Effector memory CD8-positive, alpha-beta T cell (primary cell): ENCODE measurements at regions not wholly inside any gene's neighbourhood (a gene's known extent, or its start where the extent isn't known, plus 50 kb on each side); places are given as distances from the start of the nearest gene placed in this dataset.

Source experiments
- ATAC-seq: fragments of 150-1000 bp; cut with Tn5 transposase; replicated peaks from 2 replicates; pipeline ENCODE4 v1.10.0; 2021; ENCODE audit warnings: mild to moderate bottlenecking, moderate library complexity
- DNase-seq, 3 experiments: peaks; one replicate each; pipeline ENCODE4 v3.0.0; 2021
- H3K27ac Mint-ChIP-seq, 2 donors: one replicate each; pipeline ENCODE4 v1.8.0; 2022; ENCODE audit warnings: mild to moderate bottlenecking in 2 of 2, mixed read lengths in 2 of 2, moderate library complexity in 2 of 2
- H3K27me3 Mint-ChIP-seq, 2 donors: one replicate each; pipeline ENCODE4 v1.8.0; 2022; ENCODE audit warnings: mixed read lengths in 2 of 2
- H3K36me3 Mint-ChIP-seq: one replicate; pipeline ENCODE4 v1.8.0; 2022; ENCODE audit warnings: mild to moderate bottlenecking, moderate library complexity, mixed read lengths; ENCODE audit not compliant: insufficient read depth
- H3K4me1 Mint-ChIP-seq, 2 donors: one replicate each; pipeline ENCODE4 v1.8.0; 2022; ENCODE audit warnings: low read depth in 2 of 2, mixed read lengths in 2 of 2
- H3K4me3 Mint-ChIP-seq, 2 donors: one replicate each; pipeline ENCODE4 v1.8.0; 2022; ENCODE audit warnings: mild to moderate bottlenecking in 2 of 2, mixed read lengths in 2 of 2, moderate library complexity in 2 of 2
- H3K9me3 Mint-ChIP-seq, 2 donors: one replicate each; pipeline ENCODE4 v1.8.0; 2022; ENCODE audit warnings: mixed read lengths in 2 of 2

DNA sequence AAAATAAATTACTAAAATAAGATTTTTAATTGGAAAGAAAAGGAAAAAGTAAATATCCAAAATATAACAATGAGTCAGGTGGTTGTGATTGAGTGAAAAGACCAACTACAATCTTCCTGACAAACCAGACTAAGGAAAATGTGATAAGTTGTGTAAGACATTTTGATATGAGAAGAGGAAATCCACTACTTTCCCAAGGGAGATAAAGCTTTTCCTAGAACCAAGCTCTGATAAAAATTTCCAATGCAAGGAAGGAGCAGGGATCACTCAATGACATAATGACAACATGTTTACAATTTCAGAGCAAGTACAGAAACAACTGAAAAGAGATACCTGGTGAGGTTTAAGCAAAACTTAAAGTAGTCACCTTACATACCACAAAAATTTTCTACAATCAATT lies 305.1 kb upstream of the RASGEF1B start:
- peaks cover 7 to 20% of the 10 kb centered on the region in 2 donors for H3K27me3 Mint-ChIP-seq
- no peaks in the 10 kb centered on the region for H3K4me1 Mint-ChIP-seq
- H3K36me3 Mint-ChIP-seq: peaks cover 4% of the 10 kb centered on the region
- H3K4me3 Mint-ChIP-seq: no peak overlapping the region
- no peaks in the 10 kb centered on the region for H3K9me3 Mint-ChIP-seq
- H3K27ac Mint-ChIP-seq: no peak overlapping the region
- ATAC-seq: no peak
- no peak for DNase-seq

DNA sequence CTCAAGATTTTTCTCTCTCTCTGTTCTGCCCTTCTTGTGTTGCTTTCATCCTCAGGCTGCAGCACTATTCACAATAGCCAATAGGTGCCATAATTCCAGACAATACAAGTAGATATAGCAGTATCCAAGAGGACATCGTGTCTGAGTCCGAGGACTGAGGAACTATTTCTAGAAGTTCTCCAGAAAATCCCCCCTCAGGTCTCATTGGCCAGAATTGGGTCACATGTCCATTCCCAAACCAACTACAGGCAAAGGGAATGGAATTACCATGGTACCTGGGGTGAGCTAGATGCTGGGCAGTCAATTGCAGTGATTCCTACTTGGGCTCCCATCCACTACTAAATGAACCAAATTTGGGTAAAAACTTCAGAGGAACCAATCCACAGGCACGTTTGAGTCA lies 301.9 kb upstream of the RASGEF1B start:
- H3K27ac Mint-ChIP-seq: no peak overlapping the region
- DNase-seq (no peak), ATAC-seq (no peak)
- H3K9me3 Mint-ChIP-seq: no peaks in the 10 kb centered on the region
- no peaks in the 10 kb centered on the region for H3K36me3 Mint-ChIP-seq
- no peak overlapping the region for H3K4me3 Mint-ChIP-seq
- no peaks in the 10 kb centered on the region for H3K4me1 Mint-ChIP-seq
- peaks cover 13 to 30% of the 10 kb centered on the region in 2 donors for H3K27me3 Mint-ChIP-seq

DNA sequence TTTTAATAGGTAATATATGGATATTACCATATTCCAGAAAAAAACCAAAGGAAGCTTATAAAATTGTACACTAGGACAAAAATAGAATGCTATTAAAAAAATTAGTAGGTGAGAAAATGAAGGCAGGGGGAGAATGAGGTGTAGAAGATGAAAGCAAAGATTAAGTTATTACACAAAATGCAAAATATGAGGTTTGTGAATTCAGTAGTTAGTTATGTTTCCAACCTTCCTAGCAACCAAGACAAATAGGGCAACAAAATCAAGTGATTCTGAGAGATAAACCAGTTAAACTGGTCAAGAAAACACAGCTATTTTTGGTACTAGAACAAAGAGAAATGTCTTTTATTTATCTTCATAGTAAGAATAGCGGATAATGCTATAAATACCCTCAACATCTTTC lies 300.0 kb upstream of the RASGEF1B start:
- no peak overlapping the region for H3K4me3 Mint-ChIP-seq
- no peaks in the 10 kb centered on the region for H3K4me1 Mint-ChIP-seq
- peaks cover 13 to 29% of the 10 kb centered on the region in 2 donors for H3K27me3 Mint-ChIP-seq
- H3K36me3 Mint-ChIP-seq: no peaks in the 10 kb centered on the region
- DNase-seq: no peak
- H3K9me3 Mint-ChIP-seq: no peaks in the 10 kb centered on the region
- no peak overlapping the region for H3K27ac Mint-ChIP-seq
- ATAC-seq: no peak

DNA sequence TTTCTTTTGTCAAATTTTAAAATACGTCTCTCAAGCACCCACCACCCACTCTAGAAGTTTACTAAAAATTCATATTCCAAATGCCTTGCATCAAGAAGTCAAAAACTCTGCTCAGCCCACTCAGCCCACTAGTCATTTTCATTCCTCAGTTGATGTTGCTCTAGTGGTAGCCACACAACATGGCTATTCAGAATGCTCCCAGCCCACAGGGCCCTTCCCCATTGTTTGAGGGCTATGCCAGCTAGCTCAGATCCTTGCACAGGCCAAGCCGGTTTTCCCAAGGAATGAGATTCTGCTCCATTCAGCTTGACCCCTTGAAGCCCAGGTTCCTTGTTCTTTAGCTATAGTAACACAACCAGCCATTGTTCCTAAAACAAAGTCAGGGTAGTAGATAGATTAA lies 297.5 kb upstream of the RASGEF1B start:
- H3K9me3 Mint-ChIP-seq: no peaks in the 10 kb centered on the region
- no peaks in the 10 kb centered on the region for H3K36me3 Mint-ChIP-seq
- no peak for DNase-seq
- no peak for ATAC-seq
- H3K4me1 Mint-ChIP-seq: no peaks in the 10 kb centered on the region
- H3K4me3 Mint-ChIP-seq: no peak overlapping the region
- no peak overlapping the region for H3K27ac Mint-ChIP-seq
- peaks cover 6 to 16% of the 10 kb centered on the region in 2 donors for H3K27me3 Mint-ChIP-seq

DNA sequence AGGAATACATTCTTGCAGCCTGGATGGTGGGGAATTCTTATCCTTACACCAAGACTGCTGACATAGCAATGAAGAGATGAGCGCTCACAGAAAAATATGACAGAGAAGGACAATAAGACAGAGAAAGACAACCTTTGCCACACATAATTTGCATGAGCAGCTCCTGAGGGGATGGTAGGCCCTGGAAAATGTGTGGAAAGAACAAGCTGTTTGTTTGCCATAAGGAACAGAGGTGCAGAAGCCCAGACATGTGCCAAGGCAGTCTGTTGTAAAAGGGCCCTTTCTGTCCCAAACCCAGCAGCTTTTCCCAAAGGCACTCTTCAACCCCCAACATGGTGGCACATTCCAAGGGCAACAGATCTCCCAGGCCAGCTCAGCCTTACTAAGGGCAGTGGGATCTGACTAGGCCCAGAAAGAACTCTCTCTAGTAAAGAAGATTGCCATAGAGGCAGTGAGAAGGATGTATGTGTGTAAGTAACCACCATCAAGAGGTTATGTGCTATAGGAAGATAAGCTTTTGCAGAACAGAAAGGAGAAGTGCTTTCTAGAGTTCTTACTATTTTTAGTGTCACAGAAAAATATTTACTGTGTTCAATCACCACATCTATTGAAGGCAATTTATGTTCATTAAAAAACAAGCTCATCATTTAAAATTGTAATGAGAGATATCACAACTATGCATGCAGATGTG lies 287.0 kb upstream of the RASGEF1B start:
- ATAC-seq (no peak), DNase-seq (no peak)
- Mint-ChIP-seq H3K4me3 (no peak overlapping the region), H3K36me3 (no peaks in the 10 kb centered on the region), H3K4me1 (peaks cover 4 to 8% of the 10 kb centered on the region in 2 donors), H3K27me3 (no peaks in the 10 kb centered on the region), H3K27ac (no peak overlapping the region), H3K9me3 (no peaks in the 10 kb centered on the region)

DNA sequence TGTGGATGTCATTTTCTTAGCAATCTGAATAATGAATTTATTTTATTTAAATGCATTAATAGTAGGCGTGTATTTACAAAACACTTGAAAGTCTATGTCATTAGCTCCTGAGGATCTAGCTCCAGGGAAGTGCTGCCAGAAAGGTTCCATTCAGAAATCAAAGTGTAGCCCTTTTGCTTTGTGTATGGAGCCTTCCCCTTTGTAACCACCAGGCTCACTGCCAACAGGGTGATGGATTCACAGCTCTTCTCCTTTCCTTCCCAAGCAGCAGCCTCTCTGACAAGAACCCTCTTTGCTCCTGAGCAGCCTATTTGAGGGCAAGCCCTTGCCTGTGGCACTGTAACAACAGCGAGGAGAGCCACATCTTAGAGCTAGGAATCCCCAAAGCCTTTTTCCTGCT lies 286.0 kb upstream of the RASGEF1B start:
- ATAC-seq: no peak
- H3K27ac Mint-ChIP-seq: no peak overlapping the region
- DNase-seq: no peak
- no peaks in the 10 kb centered on the region for H3K36me3 Mint-ChIP-seq
- H3K9me3 Mint-ChIP-seq: no peaks in the 10 kb centered on the region
- H3K27me3 Mint-ChIP-seq: no peaks in the 10 kb centered on the region
- no peak overlapping the region for H3K4me3 Mint-ChIP-seq
- peaks cover 4 to 8% of the 10 kb centered on the region in 2 donors for H3K4me1 Mint-ChIP-seq

DNA sequence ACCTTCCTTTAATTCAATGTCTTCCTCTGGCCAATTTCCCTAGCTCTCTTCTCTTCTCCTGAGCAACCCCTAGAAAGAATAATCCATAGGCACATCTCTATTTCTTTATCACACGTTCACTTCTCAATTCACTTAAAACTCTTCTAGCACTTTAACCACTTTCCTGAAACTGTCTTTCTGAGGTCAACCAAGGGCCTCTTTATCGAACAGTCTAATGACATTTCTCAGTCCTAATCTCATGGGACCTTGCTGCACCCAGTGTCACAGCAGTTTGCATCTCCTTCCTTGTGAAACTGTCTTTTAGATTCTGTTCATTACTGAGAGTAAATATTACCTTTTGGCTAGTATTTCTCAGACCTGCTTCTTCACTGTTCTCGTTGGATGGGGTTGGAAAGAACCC lies 285.3 kb upstream of the RASGEF1B start:
- ATAC-seq (no peak), DNase-seq (no peak)
- Mint-ChIP-seq H3K27me3 (no peaks in the 10 kb centered on the region), H3K4me3 (no peak overlapping the region), H3K27ac (no peak overlapping the region), H3K4me1 (peaks cover 4 to 8% of the 10 kb centered on the region in 2 donors), H3K9me3 (no peaks in the 10 kb centered on the region), H3K36me3 (no peaks in the 10 kb centered on the region)

DNA sequence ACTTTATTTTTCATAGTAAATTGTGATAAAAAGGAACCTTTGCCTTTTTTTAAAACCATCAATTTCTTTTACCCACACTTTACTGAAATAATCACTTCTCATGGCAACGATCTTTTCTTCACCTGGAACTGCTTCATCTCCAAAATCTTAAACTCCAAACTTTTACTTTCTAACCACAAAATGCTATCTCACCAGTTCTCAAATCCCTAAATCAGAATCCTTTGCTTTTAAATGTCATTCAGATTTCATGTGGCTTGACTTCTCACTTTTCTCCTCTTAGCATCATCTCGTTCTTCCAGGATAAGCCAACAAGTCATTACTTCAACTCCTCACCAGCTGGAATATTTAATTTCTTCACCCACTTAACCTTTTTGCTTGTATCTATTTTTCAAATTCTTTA lies 284.3 kb upstream of the RASGEF1B start:
- no peak for ATAC-seq
- no peak overlapping the region for H3K4me3 Mint-ChIP-seq
- H3K9me3 Mint-ChIP-seq: no peaks in the 10 kb centered on the region
- H3K27me3 Mint-ChIP-seq: no peaks in the 10 kb centered on the region
- H3K36me3 Mint-ChIP-seq: no peaks in the 10 kb centered on the region
- no peak for DNase-seq
- H3K27ac Mint-ChIP-seq: no peak overlapping the region
- peaks cover 4 to 8% of the 10 kb centered on the region in 2 donors for H3K4me1 Mint-ChIP-seq

DNA sequence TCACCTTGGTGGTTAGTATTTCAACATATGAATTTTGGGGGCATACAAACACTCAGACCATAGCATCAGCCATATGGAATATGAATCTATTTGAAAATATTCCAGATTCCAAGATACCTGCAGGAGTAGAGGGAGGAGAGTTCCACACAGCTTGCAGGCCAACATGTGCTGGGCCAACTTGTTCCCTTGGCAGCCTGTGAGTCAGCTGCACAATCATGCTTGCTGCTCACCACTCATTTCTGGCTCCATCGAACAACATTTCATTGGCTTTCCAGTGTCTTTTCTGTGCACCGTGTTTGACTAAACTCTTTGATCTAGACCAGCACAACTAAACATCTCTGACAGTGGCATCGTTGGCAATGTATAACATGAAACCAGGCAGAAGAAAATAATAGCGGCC lies 282.5 kb upstream of the RASGEF1B start:
- Mint-ChIP-seq H3K9me3 (no peaks in the 10 kb centered on the region), H3K27me3 (no peaks in the 10 kb centered on the region), H3K36me3 (no peaks in the 10 kb centered on the region), H3K4me3 (no peak overlapping the region), H3K27ac (no peak overlapping the region), H3K4me1 (peaks cover 4 to 8% of the 10 kb centered on the region in 2 donors)
- ATAC-seq (no peak), DNase-seq (no peak)

DNA sequence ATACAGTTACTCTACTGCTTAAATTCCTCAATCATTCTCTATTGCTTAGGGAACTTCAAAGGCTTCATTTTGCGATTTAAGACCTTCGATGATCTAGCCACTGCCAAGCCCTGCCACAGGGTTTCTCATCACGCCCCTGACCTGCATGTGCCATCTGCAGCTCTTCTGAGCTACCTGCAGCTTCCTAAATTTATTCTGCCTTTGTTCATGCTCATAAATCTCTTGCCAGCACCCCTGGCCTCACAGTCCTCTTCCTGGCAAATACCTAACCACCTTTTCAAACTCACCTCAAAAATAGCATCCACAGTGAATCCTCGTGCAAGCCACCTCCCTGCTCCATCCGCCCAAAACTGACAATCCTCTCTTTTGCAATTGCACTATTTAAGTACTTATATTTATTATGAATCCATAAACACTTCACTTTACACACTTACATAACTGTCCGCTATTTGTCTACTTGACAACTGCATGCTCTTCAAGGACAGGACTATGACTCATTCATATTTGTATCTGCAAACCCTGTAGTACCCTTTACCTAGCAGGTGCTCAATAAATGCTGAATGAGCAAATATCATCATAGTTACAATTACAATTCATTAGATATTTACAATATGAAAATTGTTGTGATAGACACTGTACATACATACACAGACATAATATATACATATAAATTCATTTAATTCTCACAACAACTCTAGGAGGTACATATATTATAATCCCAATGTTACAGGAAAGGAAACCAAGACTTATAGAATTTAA lies 280.0 kb upstream of the RASGEF1B start:
- H3K4me1 Mint-ChIP-seq: peaks cover 1 to 6% of the 10 kb centered on the region in 2 donors
- no peaks in the 10 kb centered on the region for H3K36me3 Mint-ChIP-seq
- H3K27me3 Mint-ChIP-seq: no peaks in the 10 kb centered on the region
- ATAC-seq: no peak
- no peak overlapping the region for H3K27ac Mint-ChIP-seq
- H3K4me3 Mint-ChIP-seq: no peak overlapping the region
- no peaks in the 10 kb centered on the region for H3K9me3 Mint-ChIP-seq
- DNase-seq: no peak

DNA sequence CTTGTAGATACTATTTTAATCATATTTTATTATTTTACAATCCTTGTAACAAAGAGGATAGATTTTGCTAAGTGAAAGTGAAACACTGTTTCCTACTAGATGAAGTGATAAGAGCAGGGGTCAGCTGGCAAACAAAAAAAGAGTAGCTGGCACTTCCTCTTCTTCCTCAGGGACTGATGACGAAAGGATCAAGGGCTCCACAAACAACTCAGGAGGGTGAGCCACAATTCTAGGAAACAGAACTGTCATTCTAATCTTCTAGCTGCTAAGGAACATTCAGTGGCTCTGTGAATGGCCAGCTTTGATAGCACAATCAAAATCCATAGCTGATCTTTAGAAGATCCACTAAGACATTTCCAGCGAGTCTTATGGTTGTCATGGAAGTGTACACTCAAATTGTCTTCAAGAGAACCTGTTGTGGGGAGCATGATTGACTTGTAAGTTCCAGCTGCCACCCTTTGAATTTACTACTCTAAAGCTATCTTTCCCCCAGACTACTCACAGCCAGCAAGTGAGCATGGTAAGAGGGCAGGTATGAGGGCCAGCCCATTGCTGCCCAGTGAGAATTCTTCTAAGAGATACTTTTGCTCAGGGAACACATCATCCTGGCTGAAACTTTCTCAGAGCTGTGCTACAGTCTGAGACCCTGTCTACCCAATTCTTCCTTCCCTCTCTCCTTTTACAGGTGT lies 275.7 kb upstream of the RASGEF1B start:
- DNase-seq (no peak), ATAC-seq (no peak)
- Mint-ChIP-seq H3K27me3 (no peaks in the 10 kb centered on the region), H3K27ac (no peak overlapping the region), H3K4me3 (no peak overlapping the region), H3K9me3 (no peaks in the 10 kb centered on the region), H3K4me1 (peaks cover 0 to 4% of the 10 kb centered on the region in 2 donors), H3K36me3 (no peaks in the 10 kb centered on the region)

DNA sequence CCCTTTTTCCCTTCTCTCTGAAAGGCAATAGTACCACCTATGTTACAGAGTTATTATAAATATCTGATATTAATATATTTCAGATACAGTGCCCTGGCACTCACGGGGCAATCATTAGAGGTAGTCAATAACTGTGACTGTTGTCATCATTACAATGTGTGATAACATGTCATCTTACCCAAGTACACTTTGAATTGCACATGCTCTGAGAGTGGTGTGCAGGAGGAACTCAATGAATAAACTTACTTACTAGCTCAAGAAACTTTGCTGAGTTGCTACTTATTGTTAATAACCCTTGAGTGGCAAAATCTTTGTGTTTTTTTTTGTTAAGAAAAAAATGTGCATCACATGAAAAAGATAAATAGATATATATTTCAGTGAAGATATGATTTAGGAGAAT lies 275.1 kb upstream of the RASGEF1B start:
- Mint-ChIP-seq H3K4me1 (peaks cover 0 to 4% of the 10 kb centered on the region in 2 donors), H3K4me3 (no peak overlapping the region), H3K36me3 (no peaks in the 10 kb centered on the region), H3K27me3 (no peaks in the 10 kb centered on the region), H3K27ac (no peak overlapping the region), H3K9me3 (no peaks in the 10 kb centered on the region)
- ATAC-seq (no peak), DNase-seq (no peak)

DNA sequence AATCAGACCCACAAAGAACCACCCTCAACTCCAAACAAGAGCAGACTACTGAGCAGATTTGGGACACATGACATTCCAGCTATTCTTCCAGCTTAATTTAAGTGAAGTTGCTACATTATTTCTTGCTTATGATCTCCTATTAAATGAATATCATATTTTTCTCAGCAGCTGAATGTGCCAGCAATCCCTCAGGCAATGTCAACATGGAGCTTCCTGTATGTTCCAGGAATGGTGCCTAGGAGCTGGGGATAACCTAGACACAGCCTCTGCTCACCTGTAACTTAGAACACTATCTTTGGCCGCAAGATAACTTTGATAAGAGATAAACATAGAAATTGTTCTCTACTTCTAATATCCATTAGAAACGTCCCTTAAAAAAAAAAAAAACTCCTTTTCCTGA lies 274.4 kb upstream of the RASGEF1B start:
- H3K36me3 Mint-ChIP-seq: no peaks in the 10 kb centered on the region
- no peak overlapping the region for H3K4me3 Mint-ChIP-seq
- H3K27me3 Mint-ChIP-seq: no peaks in the 10 kb centered on the region
- H3K27ac Mint-ChIP-seq: no peak overlapping the region
- no peaks in the 10 kb centered on the region for H3K9me3 Mint-ChIP-seq
- H3K4me1 Mint-ChIP-seq: peaks cover 0 to 4% of the 10 kb centered on the region in 2 donors
- DNase-seq: no peak
- ATAC-seq: no peak

DNA sequence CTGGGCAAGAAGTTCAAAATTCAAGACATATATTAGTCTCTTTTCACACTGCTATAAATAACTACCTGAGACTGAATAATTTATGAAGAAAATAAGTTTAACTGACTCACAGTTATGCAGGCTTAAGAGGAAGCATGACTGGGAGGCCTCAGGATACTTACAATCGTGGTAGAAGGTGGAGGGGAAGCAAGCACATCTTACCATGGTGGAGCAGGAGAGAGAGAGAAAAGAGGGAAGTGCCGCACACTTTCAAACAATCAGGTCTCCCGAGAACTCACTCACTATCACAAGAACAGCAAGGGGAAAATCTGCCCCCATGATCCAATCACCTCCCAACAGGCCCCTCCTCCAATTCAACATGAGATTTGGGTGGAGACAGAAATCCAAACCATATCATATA lies 273.3 kb upstream of the RASGEF1B start:
- H3K9me3 Mint-ChIP-seq: no peaks in the 10 kb centered on the region

More for the DNA sequence above, 273.3 kb upstream of the RASGEF1B start:
- Mint-ChIP-seq H3K4me3 (no peak overlapping the region), H3K4me1 (peaks cover 0 to 4% of the 10 kb centered on the region in 2 donors), H3K27me3 (no peaks in the 10 kb centered on the region), H3K36me3 (no peaks in the 10 kb centered on the region), H3K27ac (no peak overlapping the region)
- DNase-seq (no peak), ATAC-seq (no peak)
